Stimulated activated naive CD8-positive, alpha-beta T cell treated with anti-CD3 and anti-CD28 coated beads, Interleukin-15, Interleukin-2, amounts not matched to agents 100 U/mL and 50 U/mL, for 24 hours (primary cell): ENCODE measurements at regions not wholly inside any gene's neighbourhood (a gene's known extent, or its start where the extent isn't known, plus 50 kb on each side); places are given as distances from the start of the nearest gene placed in this dataset.
A peak's percentile ranks its signal among the peaks of the same experiment; 100 is the strongest.

Source experiments
- ATAC-seq: fragments of 150-1000 bp; cut with Tn5 transposase; one replicate; pipeline ENCODE4 v1.10.0; 2021
- DNase-seq: peaks from one replicate; pipeline ENCODE4 v3.0.0; 2021

DNA sequence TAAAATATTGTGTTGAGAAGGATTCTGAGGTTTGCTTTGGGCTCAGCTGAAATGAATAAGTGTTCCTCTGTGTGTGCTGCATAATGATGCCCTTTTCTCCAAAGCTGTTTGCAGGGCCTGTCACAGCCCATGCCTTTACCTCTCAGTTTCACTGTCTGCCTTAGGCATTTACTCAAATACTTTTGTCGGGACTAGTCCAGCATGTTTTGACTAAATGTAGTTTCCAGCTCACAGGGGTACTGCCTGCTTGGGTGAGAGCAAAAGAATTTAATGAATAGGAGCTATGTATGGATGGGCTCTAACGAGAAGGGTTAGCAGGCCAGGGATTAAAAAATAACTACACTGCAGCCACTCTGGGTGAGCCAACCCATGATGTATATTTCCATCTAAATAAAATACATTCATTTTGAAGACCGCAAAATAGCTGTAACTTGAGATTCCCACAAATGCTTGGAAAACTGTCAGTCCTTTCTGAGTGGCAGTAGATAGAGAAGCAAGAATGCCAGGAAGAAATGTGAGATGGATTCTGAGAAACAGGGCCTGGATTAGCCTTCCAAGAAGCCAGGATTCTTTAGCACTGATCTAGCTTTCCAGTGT, 549.2 kb upstream of the TBL1XR1 start:
- ATAC-seq = no peak

DNA sequence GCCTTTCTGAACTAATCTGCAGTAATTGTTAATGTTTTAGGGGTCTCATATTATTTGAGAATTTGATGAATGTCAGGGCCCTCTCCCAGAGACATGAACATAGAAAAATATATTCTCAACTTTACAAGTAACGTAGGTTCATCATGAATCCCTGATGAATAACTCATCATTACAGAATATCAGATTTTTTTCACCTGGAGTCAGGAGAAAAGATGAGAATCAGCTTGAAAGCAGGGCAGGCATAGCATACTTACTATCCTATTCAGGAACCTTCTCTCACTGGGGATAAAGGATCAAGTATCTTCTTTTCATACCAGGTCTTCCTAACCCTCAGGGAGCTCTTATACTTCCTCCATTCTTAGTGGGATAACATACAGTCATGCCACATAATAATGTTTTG, 552.6 kb upstream of the TBL1XR1 start:
- no peak for DNase-seq

More for the DNA sequence above, 549.2 kb upstream of the TBL1XR1 start:
- DNase-seq = no peak

DNA sequence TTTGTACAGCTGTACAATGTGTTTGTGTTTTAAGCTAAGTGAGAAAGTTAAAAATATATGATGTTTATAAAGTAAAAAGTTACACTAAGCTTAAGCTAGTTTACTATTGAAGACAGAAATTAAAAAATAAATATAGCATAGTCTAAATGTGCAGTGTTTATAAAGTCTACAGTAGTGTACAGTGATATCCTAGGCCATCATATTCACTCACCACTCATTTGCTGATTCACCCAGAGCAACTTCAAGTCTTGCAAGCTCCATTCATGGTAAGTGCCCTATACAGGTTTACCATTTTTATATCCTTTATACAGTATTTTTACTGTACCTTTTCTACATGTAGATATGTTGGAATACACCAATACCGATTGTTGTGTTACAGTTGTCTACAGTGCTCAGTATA, 553.2 kb upstream of the TBL1XR1 start:
- DNase-seq (no peak), ATAC-seq (no peak)

More for the DNA sequence above, 552.6 kb upstream of the TBL1XR1 start:
- no peak for ATAC-seq

DNA sequence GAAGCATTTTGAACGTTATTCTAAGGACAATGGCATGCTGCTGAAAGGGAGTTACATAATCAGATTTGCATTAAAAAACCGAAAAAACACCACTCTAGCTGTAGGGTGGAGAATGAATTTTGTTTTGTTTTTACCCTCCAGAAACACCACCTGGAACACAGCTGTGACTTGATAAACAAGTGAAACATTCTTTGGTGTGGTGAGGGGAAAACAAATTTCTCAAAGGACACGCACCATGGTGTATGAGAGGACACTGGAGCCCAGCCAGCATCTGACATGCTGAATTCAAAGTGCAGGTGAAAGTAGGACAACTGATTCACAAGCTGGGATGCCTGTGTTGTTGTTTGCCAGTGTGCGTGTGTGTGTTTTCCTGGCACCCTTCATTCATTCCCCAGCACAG, 554.5 kb upstream of the TBL1XR1 start:
- DNase-seq (no peak), ATAC-seq (no peak)

DNA sequence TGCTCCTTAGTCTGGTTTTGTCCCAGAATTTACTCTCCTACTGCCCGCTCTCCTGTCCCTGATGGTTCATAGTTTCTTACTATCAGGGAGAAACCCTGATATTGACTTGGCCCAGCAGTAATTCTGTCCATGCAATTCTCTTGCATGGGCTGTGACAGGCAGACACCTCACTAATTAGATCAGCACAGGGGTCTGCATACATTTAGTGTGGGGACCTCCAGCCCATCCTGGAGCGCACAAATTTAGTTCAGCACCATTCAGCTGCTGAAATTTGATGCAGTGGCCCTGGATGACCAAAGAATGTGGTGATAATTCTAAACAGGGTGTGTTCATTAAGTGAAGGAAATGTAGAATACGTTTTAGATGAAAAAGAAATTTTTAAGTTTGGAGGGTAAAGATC, 555.5 kb upstream of the TBL1XR1 start:
- DNase-seq (no peak), ATAC-seq (no peak)

DNA sequence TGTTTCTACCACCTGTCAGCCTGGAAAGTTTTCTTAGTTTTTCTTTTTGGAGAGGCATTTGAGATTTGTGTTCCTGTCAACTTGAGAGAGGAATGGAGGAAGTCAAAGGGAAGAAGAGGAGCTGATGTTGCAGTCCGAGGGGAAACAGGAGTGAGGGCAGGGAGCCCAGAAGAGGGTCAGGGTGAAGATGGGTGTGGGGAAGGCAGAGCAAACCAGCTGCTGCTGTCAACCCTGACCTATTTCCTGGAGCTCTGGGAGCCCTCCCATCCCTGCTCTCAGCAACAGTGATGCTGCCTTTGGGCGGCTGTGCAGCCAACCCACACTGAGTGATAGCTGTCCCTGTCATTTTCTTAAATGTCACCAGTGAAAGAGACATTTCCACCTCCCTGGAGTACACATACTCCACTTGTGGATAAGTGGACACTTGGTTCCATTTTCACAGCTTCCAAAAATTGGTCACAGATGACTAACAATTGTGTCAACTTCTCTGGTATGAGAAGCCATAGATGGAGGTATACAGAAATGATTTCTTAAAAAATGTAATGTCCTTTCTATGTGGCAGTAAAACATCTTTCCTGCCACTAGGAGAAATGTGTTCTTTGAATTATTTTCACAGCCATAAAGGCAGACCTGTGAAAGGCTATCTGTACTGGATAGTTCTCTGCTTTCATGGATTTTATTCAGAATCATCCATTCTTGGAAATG, 556.3 kb upstream of the TBL1XR1 start:
- DNase-seq (no peak), ATAC-seq (peak; percentile 28)

GRCh38 chr3:177754508-177754921, 557.2 kb upstream of the TBL1XR1 start:
- no peak for DNase-seq
- ATAC-seq = no peak

DNA sequence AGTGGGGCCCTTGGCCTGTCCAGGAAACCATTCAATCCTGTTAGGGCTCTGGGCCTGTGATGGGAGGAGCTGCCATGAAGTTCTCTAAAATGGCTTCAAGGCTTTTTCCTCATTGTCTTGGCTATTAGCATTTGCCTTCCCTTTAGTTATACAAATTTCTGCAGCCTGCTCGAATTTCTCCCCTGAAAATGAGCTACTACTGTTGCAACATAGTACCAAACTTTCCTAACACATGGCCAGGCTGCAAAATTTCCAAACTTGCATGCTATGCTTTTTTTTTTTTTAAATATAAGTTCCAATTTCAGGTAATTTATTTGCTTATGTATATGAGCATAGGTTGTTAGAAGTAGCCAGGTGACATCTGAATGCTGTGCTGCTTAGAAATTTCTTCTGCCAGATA, 560.8 kb upstream of the TBL1XR1 start:
- DNase-seq = no peak
- no peak for ATAC-seq

GRCh38 chr3:177760803-177761202, 563.5 kb upstream of the TBL1XR1 start:
- DNase-seq = no peak
- ATAC-seq = no peak

DNA sequence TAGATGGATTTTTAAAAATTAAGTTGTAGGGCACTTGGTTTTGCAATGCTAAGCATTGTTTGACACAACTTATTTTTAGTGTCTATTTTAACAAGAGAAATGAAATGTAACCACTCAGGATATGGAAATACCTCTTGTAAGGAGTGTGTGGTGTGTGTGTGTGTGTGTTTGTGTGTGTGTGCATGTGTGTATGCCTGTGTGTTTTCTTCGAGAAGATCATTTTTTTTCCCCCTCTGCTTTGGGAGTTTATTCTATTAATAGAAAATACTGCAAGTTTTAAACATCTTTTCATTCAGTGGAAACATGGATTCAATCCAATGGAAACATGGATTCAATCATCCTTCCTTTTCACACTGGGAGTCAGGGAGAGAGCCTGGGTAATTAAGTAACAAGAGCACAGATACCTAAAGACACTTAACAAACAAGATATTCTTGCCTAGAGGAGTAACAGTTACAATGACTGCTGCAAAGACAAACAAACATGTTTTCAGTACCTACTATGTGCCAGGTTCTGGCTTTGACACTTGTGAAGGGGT, 567.2 kb upstream of the TBL1XR1 start:
- ATAC-seq (no peak), DNase-seq (no peak)

DNA sequence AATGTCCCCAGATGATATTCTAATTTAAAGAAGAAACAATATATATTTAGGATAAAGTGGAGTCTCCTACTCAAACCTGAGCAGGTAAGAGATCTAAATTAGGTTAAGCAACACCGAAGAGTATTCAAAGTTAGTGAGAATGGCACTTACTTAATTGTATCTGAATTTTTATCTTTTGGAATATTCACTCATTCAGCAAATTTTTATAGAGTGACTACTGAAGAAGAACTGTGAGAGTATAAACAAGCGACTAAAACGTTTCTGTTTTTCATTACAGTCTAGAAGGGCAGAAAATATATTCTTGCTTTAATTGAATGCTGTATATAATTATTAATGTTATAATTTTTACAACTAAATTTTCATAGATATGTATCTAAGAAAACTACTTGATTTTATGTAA, 567.7 kb upstream of the TBL1XR1 start:
- ATAC-seq (no peak), DNase-seq (no peak)

- ATAC-seq (no peak), DNase-seq (no peak)
These were observed 573.3 kb upstream of the TBL1XR1 start for GRCh38 chr3:177770383-177771230.

DNA sequence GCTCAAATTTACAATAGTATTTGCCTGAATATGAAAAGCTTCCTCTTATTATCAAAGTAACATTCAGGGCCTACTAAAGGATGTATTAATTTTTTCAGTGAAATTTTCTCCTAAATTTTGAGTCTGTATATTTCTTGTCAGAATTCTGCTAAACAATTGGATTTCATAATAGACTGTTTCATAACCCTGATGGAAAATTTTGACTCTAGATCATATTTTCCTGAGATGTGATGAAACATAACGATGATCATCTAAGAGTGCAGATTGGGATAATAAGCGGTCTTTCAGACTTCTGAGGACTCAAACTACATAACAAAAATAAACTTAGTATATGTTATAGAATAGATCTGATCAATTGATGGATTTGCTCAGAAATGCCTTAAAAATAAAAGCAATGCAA, 574.5 kb upstream of the TBL1XR1 start:
- ATAC-seq (no peak), DNase-seq (no peak)

- DNase-seq = no peak
- no peak for ATAC-seq
These were observed 575.8 kb upstream of the TBL1XR1 start for GRCh38 chr3:177772908-177773557.

GRCh38 chr3:177773717-177774116, 576.4 kb upstream of the TBL1XR1 start:
- DNase-seq (no peak), ATAC-seq (no peak)

DNA sequence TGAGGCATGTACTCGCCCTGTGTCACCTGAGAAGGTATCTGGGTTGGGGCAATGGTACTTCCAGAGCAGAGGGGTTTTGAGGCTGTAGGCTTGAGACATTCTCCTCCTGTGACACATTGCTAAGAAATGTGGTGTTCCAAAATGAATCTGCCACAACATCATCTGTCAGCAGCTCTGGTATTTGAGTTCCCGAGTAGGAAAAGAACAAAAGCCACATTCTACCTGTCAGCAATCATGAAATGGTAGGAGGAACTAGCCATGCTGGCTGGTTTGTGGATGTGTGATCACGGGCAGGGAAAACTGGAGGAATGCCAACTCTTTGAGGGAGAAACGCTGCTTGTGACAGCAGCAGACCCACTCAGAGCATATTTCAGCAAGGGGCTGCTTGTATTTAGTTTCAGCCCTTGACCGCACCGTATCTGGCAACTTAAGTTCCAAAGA, 579.4 kb upstream of the TBL1XR1 start:
- no peak for DNase-seq

DNA sequence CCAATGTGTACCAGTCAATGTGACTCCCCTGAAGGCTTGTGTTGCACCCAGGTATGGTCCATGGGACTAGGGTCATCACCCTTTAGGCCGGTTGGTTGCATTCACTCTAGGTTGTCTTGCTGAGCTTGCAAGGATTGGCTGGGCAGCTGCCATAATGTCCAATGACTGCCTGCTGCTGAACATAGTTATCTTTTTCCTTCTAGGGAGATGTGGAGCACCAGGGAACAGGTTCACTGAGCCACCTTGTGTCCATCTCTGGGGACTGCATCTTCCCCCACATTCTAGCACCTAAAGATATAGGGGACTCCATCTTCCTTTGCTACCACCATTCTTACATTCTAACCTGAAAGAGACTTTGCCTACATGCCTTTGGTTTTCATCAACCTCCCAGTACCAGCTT, 580.4 kb upstream of the TBL1XR1 start:
- peak; percentile 81 for ATAC-seq
- DNase-seq = peak; percentile 39

More for the DNA sequence above, 579.4 kb upstream of the TBL1XR1 start:
- no peak for ATAC-seq

DNA sequence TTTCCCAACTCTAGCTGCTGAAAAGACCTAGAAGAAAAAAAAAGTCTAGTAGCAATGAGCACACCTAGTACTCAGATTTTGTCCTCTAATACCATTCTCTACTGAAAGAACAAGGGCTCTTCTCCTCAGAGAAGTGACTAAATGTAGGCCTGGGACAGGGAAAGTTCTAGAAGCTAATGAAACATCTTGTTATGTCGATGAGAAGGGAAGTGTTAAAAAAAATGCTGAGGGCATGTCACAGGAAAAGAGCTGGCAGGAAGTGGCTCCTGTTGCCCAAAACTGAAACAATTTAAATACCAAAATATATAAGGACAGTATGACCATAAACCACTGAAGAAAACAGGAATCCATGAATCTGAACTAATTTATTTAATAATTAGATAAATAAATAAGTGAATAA, 581.4 kb upstream of the TBL1XR1 start:
- ATAC-seq (no peak), DNase-seq (no peak)

DNA sequence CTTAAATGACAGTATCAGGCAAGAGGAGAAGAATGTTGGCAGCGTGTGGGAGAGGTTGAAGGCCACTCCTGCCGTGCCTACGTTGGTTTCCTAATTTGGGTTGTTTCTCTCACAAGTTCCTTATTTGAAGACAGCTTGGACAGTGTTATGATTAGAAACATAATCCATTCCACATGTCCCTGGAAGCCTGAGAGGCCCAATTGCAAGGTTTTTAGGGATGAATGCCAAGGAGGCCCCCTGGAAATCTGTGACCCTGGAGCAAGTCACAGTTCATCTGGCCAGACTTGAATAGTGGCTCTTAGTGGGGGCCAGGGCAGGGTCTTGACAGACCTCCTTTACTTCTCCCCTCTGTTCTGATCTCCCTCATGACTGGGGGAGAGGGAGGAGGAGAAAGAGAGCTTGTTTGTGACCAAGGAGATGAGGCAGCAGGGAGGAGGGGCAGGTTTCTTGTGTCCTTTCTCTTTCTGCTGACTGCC, 584.4 kb upstream of the TBL1XR1 start:
- no peak for ATAC-seq
- DNase-seq = no peak

DNA sequence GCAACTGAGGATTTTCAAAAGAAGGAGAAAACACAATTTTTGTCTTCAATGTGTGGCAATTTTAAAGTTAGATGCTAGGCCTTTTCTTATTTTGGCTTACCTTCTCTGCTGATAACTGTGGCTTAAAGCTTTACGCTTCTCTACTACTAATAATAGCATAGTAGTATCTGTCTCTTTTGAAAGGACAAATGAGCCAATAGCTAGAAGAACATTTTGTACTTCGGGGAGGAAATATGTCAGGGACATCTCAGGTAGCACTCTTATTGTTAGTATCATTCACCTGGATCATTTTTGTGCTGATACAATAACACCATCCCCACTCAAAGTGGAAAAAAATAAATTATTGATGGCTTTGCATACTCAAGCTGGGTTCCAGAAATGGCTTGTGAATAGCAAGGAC, 586.1 kb upstream of the TBL1XR1 start:
- ATAC-seq (no peak), DNase-seq (no peak)

DNA sequence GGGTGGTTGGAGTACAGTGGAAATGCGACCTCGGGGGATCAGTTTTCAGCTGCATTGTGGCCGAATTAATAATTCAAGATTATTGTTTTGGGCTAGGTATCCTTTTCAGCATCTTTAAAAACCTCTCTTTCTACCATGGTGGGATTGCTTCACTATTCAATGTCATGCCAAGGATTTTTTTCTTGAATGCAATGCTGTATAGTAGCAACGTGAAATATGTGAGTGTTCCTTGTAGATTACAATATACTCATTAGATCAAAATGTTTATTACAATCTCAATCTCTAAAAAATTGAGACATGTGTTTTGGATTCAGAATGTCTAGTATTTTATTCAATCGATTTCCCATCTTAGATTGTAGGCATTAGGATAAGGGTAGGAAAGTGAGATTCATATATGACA, 586.5 kb upstream of the TBL1XR1 start:
- ATAC-seq = no peak
- DNase-seq = no peak
